OCI-LY1 (cell line): ENCODE measurements at regions not wholly inside any gene's neighbourhood (a gene's known extent, or its start where the extent isn't known, plus 50 kb on each side); places are given as distances from the start of the nearest gene placed in this dataset.

ENCODE experiments used
- H2AFZ ChIP-seq: fragments of 200-600 bp; sonication (generic), shearing (Covaris generic); 2 replicates; pipeline ENCODE4 v1.6.0; 2014; ENCODE audit warnings: antibody characterized with exemption, mild to moderate bottlenecking, low read length
- H3F3A ChIP-seq: fragments of 200-600 bp; sonication (generic), shearing (Covaris generic); 2 replicates; pipeline ENCODE4 v1.6.0; 2014; ENCODE audit warnings: mild to moderate bottlenecking, antibody characterized with exemption, low read length, moderate library complexity; ENCODE audit not compliant: insufficient read depth
- H3K27ac ChIP-seq: fragments of 200-600 bp; sonication (generic); 2 replicates; pipeline ENCODE4 v1.5.1; 2014; ENCODE audit warnings: low read length, mixed run types, mild to moderate bottlenecking, low read depth; ENCODE audit not compliant: poor library complexity, severe bottlenecking
- H3K27me3 ChIP-seq: fragments of 200-600 bp; sonication (generic); 2 replicates; pipeline ENCODE4 v1.6.0; 2014; ENCODE audit warnings: antibody characterized with exemption, mild to moderate bottlenecking, low read length, moderate library complexity; ENCODE audit not compliant: insufficient read depth
- H3K36me3 ChIP-seq: fragments of 200-600 bp; sonication (generic); 2 replicates; pipeline ENCODE4 v1.6.1; 2014; ENCODE audit warnings: mild to moderate bottlenecking, antibody characterized with exemption, low read length, moderate library complexity, mixed read lengths; ENCODE audit not compliant: insufficient read depth
- H3K4me1 ChIP-seq: fragments of 200-600 bp; sonication (generic); 2 replicates; pipeline ENCODE4 v1.5.1; 2014; ENCODE audit warnings: mild to moderate bottlenecking, low read length, moderate library complexity; ENCODE audit not compliant: insufficient read depth, severe bottlenecking
- H3K4me2 ChIP-seq: fragments of 200-600 bp; sonication (generic), shearing (Covaris generic); 2 replicates; pipeline ENCODE4 v1.6.1; 2014; ENCODE audit warnings: low read length
- H3K4me3 ChIP-seq: fragments of 200-600 bp; sonication (generic); 2 replicates; pipeline ENCODE4 v1.5.1; 2014; ENCODE audit warnings: low read length, low read depth, mild to moderate bottlenecking, mixed read lengths; ENCODE audit not compliant: poor library complexity, severe bottlenecking
- H3K79me2 ChIP-seq: fragments of 200-600 bp; shearing (Covaris generic); 2 replicates; pipeline ENCODE4 v1.6.1; 2016; ENCODE audit warnings: mixed run types, low read length, mixed read lengths; ENCODE audit not compliant: insufficient read depth
- H3K9ac ChIP-seq: fragments of 200-600 bp; sonication (generic), shearing (Covaris generic); 2 replicates; pipeline ENCODE4 v1.6.1; 2014; ENCODE audit warnings: mild to moderate bottlenecking, low read length, mixed read lengths
- H3K9me2 ChIP-seq: fragments of 200-600 bp; sonication (generic), shearing (Covaris generic); 2 replicates; pipeline ENCODE4 v1.6.1; 2014; ENCODE audit warnings: low read depth, mild to moderate bottlenecking, low read length, mixed read lengths
- H3K9me3 ChIP-seq: fragments of 200-600 bp; shearing (Covaris generic); 2 replicates; pipeline ENCODE4 v1.6.1; 2014; ENCODE audit warnings: low read length, mixed read lengths
- H4K20me1 ChIP-seq: fragments of 200-600 bp; sonication (generic), shearing (Covaris generic); 2 replicates; pipeline ENCODE4 v1.6.0; 2016; ENCODE audit warnings: mild to moderate bottlenecking, low read length; ENCODE audit not compliant: insufficient read depth
- CTCF ChIP-seq: fragments of 200-600 bp; sonication (generic), shearing (Covaris generic); IDR thresholded peaks from 2 replicates; pipeline ENCODE4 v1.5.1; 2017; ENCODE audit warnings: mild to moderate bottlenecking, antibody characterized with exemption, low read length, moderate library complexity, mixed read lengths
- EZH2 ChIP-seq: fragments of 200-600 bp; sonication (generic), shearing (Covaris generic); IDR thresholded peaks from 2 replicates; pipeline ENCODE4 v1.8.0; 2017; ENCODE audit warnings: borderline replicate concordance, mixed run types, mild to moderate bottlenecking, antibody characterized with exemption, low read length, moderate library complexity, mixed read lengths

GRCh38 chr2:144580521-144581161 lies 60.7 kb upstream of the ZEB2 start:
- H3K9me3 ChIP-seq = no peaks in the 10 kb centered on the region
- peak overlapping the region; percentile 29; the same call in 1 of the 2 replicates for H3K9ac ChIP-seq
- TF ChIP-seq EZH2 = no peak
- no peak for TF ChIP-seq CTCF
- no peaks in the 10 kb centered on the region for H4K20me1 ChIP-seq
- peak overlapping the region; percentile 94 for H3K27ac ChIP-seq
- H3F3A ChIP-seq = no peaks in the 10 kb centered on the region
- no peaks in the 10 kb centered on the region for H3K79me2 ChIP-seq
- H3K9me2 ChIP-seq = no peaks in the 10 kb centered on the region
- peaks cover 67% of the 10 kb centered on the region for H3K4me1 ChIP-seq
- no peak overlapping the region for H2AFZ ChIP-seq
- H3K27me3 ChIP-seq = no peaks in the 10 kb centered on the region
- peak overlapping the region; percentile 77 for H3K4me2 ChIP-seq
- H3K36me3 ChIP-seq = no peaks in the 10 kb centered on the region
- peak overlapping the region; percentile 44 for H3K4me3 ChIP-seq

GRCh38 chr2:144579556-144579955 lies 59.6 kb upstream of the ZEB2 start:
- H3K27me3 ChIP-seq = no peaks in the 10 kb centered on the region
- no peaks in the 10 kb centered on the region for H3K9me2 ChIP-seq
- H2AFZ ChIP-seq = no peak overlapping the region
- H3K4me2 ChIP-seq = no peak overlapping the region
- TF ChIP-seq EZH2 (no peak), CTCF (no peak)
- H4K20me1 ChIP-seq = no peaks in the 10 kb centered on the region
- H3K36me3 ChIP-seq = no peaks in the 10 kb centered on the region
- H3K27ac ChIP-seq = peak overlapping the region; percentile 94
- no peak overlapping the region for H3K4me3 ChIP-seq
- no peaks in the 10 kb centered on the region for H3K9me3 ChIP-seq
- no peak overlapping the region for H3K9ac ChIP-seq
- peaks cover 66% of the 10 kb centered on the region for H3K4me1 ChIP-seq
- no peaks in the 10 kb centered on the region for H3F3A ChIP-seq
- H3K79me2 ChIP-seq = no peaks in the 10 kb centered on the region

GRCh38 chr2:144578099-144578498 lies 58.2 kb upstream of the ZEB2 start:
- no peak overlapping the region for H3K27ac ChIP-seq
- H3K9me2 ChIP-seq = no peaks in the 10 kb centered on the region
- H3K79me2 ChIP-seq = no peaks in the 10 kb centered on the region
- TF ChIP-seq CTCF (no peak), EZH2 (no peak)
- H2AFZ ChIP-seq = no peak overlapping the region
- H3K27me3 ChIP-seq = no peaks in the 10 kb centered on the region
- no peaks in the 10 kb centered on the region for H3F3A ChIP-seq
- no peak overlapping the region for H3K4me2 ChIP-seq
- no peaks in the 10 kb centered on the region for H3K9me3 ChIP-seq
- H3K4me3 ChIP-seq = no peak overlapping the region
- H3K4me1 ChIP-seq = peaks cover 53% of the 10 kb centered on the region
- no peaks in the 10 kb centered on the region for H3K36me3 ChIP-seq
- no peak overlapping the region for H3K9ac ChIP-seq
- no peaks in the 10 kb centered on the region for H4K20me1 ChIP-seq
